ENCODE measurements at regions not wholly inside any gene's neighbourhood (a gene's known extent, or its start where the extent isn't known, plus 50 kb on each side); places are given as distances from the start of the nearest gene placed in this dataset.
"Not testable (repeated sequence)": the region's sequence is repeated elsewhere in the genome, so short reads cannot be mapped to it uniquely, and the experiment has no call there.

- in situ Hi-C loops (cut with HindIII; ENCODE audit: low pct_unique_long_range_greater_than_20kb, low sequenced_read_pairs): no loop called here
Measured at GRCh38 chr17:34010534-34010933, 244.6 kb upstream of the CCL2 start.

GRCh38 chr17:34011599-34011998, 243.5 kb upstream of the CCL2 start:
- DNase-seq (ENCODE audit: low read depth): no peak
- in situ Hi-C loops (cut with HindIII; ENCODE audit: low pct_unique_long_range_greater_than_20kb, low sequenced_read_pairs): no loop called here

More at GRCh38 chr17:34010534-34010933, 244.6 kb upstream of the CCL2 start:
- no peak for DNase-seq (ENCODE audit: low read depth)

DNA sequence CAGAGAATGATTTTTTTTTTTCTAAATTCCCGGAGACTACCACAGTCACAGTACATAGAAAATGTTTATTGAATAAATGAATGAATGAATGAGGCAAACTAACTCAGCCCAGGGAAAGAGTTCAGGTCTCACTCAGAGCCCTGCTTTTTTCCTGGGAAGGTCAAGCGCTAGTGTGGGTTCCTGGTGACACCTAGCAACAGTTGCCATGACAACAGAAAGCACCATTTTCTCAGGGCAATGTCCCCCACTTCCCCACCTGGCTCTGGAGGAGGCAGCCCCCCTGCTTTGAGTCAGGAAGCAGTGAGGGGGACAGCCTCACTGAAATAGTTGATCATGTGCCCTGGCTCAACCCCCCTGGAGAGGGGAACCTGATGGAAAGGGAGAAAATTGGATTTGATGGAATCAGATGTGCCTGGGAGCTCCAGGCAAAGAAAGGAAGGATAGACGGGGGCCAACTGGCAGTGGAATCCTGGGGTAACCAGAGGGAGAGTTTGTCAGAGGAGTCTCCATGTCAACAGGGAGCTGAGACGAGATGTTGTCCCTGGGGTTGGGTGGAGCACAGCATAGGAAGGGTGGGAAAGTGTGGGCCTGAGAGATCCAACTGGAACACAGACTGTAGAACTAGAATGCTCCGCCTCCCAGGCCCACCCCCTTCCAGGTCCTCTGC, 242.2 kb upstream of the CCL2 start:
- in situ Hi-C loops (cut with HindIII; ENCODE audit: low pct_unique_long_range_greater_than_20kb, low sequenced_read_pairs): no loop called here
- no peak for DNase-seq (ENCODE audit: low read depth)

- in situ Hi-C loops (cut with HindIII; ENCODE audit: low pct_unique_long_range_greater_than_20kb, low sequenced_read_pairs): no loop called here
- DNase-seq (ENCODE audit: low read depth): no peak
Measured at GRCh38 chr17:34015253-34015652, 239.8 kb upstream of the CCL2 start.

DNA sequence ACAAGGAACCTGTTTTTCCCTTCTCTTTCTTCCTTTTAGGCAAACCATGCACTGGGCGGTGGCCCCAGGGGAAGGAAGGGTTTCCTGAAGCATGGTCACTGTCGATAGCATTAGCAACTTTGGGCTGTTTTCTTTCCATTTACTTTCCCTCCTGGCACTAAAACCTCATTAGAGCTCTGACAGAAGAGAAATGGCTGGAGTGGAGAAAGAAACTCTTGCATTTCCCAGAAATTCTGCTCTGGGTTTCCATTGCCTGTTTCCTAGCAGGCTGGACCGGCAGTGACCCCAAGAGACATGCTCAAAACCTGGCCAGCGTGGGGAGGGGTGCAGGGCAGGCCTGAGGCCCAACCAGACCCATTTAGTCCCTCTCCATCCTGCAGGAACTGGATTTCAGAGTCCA, 230.7 kb upstream of the CCL2 start:
- in situ Hi-C loops (cut with HindIII; ENCODE audit: low pct_unique_long_range_greater_than_20kb, low sequenced_read_pairs): no loop called here
- DNase-seq (ENCODE audit: low read depth): no peak

- in situ Hi-C loops (cut with HindIII; ENCODE audit: low pct_unique_long_range_greater_than_20kb, low sequenced_read_pairs): no loop called here
- DNase-seq (ENCODE audit: low read depth): no peak
Measured at GRCh38 chr17:34024806-34025551, 230.1 kb upstream of the CCL2 start.

GRCh38 chr17:34030601-34031000, 224.5 kb upstream of the CCL2 start:
- DNase-seq (ENCODE audit: low read depth); in situ Hi-C loops (cut with HindIII; ENCODE audit: low pct_unique_long_range_greater_than_20kb, low sequenced_read_pairs): not testable (repeated sequence)

DNA sequence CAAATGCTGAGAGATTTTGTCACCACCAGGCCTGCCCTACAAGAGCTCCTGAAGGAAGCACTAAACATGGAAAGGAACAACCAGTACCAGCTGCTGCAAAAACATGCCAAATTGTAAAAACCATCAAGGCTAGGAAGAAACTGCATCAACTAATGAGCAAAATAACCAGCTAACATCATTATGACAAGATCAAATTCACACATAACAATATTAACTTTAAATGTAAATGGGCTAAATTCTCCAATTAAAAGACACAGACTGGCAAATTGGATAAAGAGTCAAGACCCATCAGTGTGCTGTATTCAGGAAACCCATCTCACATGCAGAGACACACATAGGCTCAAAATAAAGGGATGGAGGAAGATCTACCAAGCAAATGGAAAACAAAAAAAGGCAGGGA, 222.8 kb upstream of the CCL2 start:
- DNase-seq (ENCODE audit: low read depth); in situ Hi-C loops (cut with HindIII; ENCODE audit: low pct_unique_long_range_greater_than_20kb, low sequenced_read_pairs): not testable (repeated sequence)

GRCh38 chr17:34038786-34039185, 216.3 kb upstream of the CCL2 start:
- in situ Hi-C loops (cut with HindIII; ENCODE audit: low pct_unique_long_range_greater_than_20kb, low sequenced_read_pairs); DNase-seq (ENCODE audit: low read depth): not testable (repeated sequence)

DNA sequence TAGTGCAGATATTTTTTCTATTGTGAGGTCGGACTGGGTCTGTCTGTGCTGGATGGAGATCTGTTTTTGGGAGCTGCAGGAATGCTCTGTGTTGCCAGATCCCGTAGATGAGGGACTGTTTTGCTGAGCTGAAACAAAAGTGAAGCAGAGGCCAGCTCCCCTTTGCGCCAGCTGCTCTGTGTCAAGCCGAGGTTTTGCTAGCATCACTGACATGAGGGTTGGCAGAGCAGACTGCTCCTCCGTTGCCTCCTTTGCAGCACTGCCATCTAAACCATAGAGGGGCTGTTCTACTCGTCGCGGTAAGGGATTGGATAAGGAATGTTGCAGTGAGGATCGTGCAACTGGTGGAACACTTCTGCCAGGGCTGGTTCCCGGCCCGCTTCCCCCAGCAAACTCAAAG, 215.9 kb upstream of the CCL2 start:
- DNase-seq (ENCODE audit: low read depth); in situ Hi-C loops (cut with HindIII; ENCODE audit: low pct_unique_long_range_greater_than_20kb, low sequenced_read_pairs): not testable (repeated sequence)

DNA sequence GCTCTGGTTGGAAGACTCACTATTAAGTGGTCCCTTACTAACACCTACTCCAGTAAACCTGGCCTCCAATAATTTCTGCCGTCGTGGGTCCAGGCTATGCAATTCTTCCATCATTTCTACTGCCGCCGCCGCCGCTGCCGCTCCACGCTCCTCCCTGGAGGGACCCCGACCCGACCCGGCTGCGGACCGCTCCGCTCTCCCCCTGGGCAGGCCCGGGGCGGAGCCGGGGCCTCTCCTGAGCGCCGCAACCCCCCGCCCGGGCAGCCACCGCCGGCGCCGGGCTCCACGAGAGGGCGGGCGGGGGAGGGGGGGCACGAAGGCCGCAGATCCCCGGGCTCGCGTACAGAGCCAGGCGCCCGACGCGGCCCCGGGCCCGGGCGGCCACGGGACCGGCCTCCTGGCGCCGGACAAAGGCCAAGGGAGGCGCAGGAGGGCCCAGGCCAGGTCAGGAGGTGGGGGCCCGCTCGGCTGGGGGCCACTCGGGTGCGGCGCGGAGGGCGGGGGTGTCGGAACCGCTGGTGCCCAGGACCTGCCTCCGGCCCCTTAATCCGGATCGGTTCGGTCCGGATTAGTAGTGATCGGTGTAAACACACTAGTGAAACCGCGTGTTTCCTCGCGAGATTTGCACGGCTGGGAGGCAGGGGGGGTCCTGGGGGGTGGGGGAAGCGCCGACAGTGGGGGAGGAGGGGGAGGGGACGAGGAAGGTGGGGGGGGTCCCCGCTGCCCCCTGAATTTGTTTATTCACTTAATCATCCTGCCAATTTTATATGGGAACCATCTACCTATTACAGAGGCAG, 215.1 kb upstream of the CCL2 start:
- DNase-seq (ENCODE audit: low read depth); in situ Hi-C loops (cut with HindIII; ENCODE audit: low pct_unique_long_range_greater_than_20kb, low sequenced_read_pairs): not testable (repeated sequence)

GRCh38 chr17:34045990-34046389, 209.1 kb upstream of the CCL2 start:
- in situ Hi-C loops (cut with HindIII; ENCODE audit: low pct_unique_long_range_greater_than_20kb, low sequenced_read_pairs): no loop called here
- no peak for DNase-seq (ENCODE audit: low read depth)

DNA sequence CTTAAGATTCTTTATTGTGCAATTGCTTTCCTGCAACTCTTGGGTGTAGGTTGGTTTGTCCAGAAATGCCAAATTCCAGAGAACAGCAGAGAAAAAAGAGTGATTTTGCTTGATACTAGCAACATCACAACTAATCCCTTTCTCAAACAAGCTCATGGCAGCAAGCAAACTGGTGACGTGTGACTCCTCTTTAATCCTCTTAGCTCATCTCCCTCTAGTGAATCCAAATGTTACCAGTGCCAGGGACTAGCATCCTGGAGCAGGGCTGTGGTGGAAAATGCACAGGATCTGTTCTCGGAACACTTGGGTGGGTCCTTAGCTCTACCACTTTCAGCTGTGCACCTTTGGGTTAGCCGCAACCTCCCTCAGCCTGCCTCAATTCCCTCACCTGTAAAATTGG, 204.0 kb upstream of the CCL2 start:
- in situ Hi-C loops (cut with HindIII; ENCODE audit: low pct_unique_long_range_greater_than_20kb, low sequenced_read_pairs): no loop called here
- DNase-seq (ENCODE audit: low read depth): no peak

- DNase-seq (ENCODE audit: low read depth): no peak
- in situ Hi-C loops (cut with HindIII; ENCODE audit: low pct_unique_long_range_greater_than_20kb, low sequenced_read_pairs): no loop called here
Measured at GRCh38 chr17:34054495-34054894, 200.6 kb upstream of the CCL2 start.

DNA sequence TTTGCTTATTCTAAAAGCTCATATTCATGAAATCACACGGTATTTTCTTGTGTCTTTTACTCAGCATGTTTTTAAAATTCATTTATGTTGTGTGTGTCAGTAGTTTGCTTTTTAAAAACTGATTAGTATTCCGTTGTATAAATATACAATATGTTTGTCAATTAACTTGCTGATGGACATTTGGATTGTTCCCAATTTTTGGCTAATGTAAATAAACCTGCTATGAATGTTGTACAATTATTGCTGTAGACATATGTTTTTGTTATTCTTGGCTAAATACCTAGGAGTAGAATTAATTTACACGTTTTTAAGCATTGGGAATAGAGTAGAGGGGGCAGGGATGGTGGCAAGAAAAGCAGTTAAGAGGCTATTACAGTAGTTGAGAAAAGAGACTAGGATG, 199.5 kb upstream of the CCL2 start:
- in situ Hi-C loops (cut with HindIII; ENCODE audit: low pct_unique_long_range_greater_than_20kb, low sequenced_read_pairs): no loop called here
- DNase-seq (ENCODE audit: low read depth): no peak

GRCh38 chr17:34059423-34060220, 195.5 kb upstream of the CCL2 start:
- in situ Hi-C loops (cut with HindIII; ENCODE audit: low pct_unique_long_range_greater_than_20kb, low sequenced_read_pairs): no loop called here
- no peak for DNase-seq (ENCODE audit: low read depth)

DNA sequence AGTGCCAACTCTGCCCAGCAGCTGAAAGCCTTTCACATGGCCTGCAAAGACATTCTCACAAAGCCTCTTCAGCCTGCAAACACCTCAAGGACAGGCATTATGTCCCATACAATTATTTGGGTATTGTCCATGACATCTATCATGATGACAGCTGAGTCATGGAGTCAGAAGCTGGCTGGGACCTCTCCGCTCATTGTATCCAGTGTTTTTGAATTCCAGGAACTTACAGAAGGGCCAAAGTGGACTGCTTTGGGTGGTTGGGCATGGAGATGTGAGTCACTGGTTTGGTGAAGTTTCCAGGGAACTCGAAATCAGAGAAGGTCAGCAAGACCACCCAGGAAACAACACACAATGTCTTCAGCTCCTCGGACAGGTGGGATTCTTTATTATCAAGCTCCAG, 188.6 kb upstream of the CCL2 start:
- no peak for DNase-seq (ENCODE audit: low read depth)
- in situ Hi-C loops (cut with HindIII; ENCODE audit: low pct_unique_long_range_greater_than_20kb, low sequenced_read_pairs): no loop called here

DNA sequence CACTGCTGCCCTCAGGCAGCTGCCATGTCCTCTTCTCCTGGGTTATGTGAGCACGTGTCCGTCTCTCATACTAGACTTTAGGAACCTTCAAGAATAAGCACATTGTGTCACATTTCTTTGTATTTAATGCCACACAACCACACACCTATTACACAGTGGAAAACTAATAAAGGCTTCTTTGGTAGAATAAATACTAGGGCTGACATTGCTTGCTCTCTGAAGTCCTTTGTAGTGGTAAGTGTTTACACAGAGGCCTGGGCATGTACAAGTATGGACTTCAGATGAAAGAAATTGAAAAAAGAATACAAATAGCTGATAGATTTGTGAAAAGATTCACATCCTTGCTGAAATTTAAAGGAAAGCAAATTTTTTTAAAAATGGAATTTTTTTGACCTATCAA, 188.1 kb upstream of the CCL2 start:
- in situ Hi-C loops (cut with HindIII; ENCODE audit: low pct_unique_long_range_greater_than_20kb, low sequenced_read_pairs): no loop called here
- no peak for DNase-seq (ENCODE audit: low read depth)

Measured in Caki2 (cell line).